Hepatocyte (in vitro differentiated cells): ENCODE measurements at regions not wholly inside any gene's neighbourhood (a gene's known extent, or its start where the extent isn't known, plus 50 kb on each side); places are given as distances from the start of the nearest gene placed in this dataset.

Source experiments
- DNase-seq: peaks from one replicate; pipeline ENCODE4 v3.0.0-alpha.2; 2016; ENCODE audit warnings: low spot score
- H2AFZ ChIP-seq: fragments of 200-600 bp; sonication (generic); 2 replicates; pipeline ENCODE4 v1.6.0; 2016; ENCODE audit warnings: antibody characterized with exemption, mild to moderate bottlenecking
- H3K27ac ChIP-seq: fragments of 200-600 bp; sonication (generic); 2 replicates; pipeline ENCODE4 v1.5.1; 2016; ENCODE audit warnings: mild to moderate bottlenecking
- H3K27me3 ChIP-seq: fragments of 200-600 bp; sonication (generic); 2 replicates; pipeline ENCODE4 v1.6.1; 2016
- H3K36me3 ChIP-seq: fragments of 200-600 bp; sonication (generic); replicated peaks from 2 replicates; pipeline ENCODE4 v1.5.1; 2016; ENCODE audit warnings: low read depth; ENCODE audit not compliant: insufficient read depth
- H3K4me1 ChIP-seq: fragments of 200-600 bp; sonication (generic); 2 replicates; pipeline ENCODE4 v1.5.1; 2016; ENCODE audit warnings: mild to moderate bottlenecking, moderate library complexity; ENCODE audit not compliant: insufficient read depth
- H3K4me2 ChIP-seq: fragments of 200-600 bp; sonication (generic); 2 replicates; pipeline ENCODE4 v1.6.0; 2016
- H3K4me3 ChIP-seq: fragments of 200-600 bp; sonication (generic); 2 replicates; pipeline ENCODE4 v1.5.1; 2016; ENCODE audit warnings: mild to moderate bottlenecking
- H3K79me2 ChIP-seq: fragments of 200-600 bp; sonication (generic); 2 replicates; pipeline ENCODE4 v1.6.0; 2017; ENCODE audit warnings: mild to moderate bottlenecking
- H3K9me2 ChIP-seq: fragments of 200-600 bp; sonication (generic); replicated peaks from 2 replicates; pipeline ENCODE4 v1.6.0; 2017; ENCODE audit warnings: mild to moderate bottlenecking; ENCODE audit not compliant: insufficient read depth
- H3K9me3 ChIP-seq: fragments of 200-600 bp; sonication (generic); 2 replicates; pipeline ENCODE4 v1.5.1; 2016; ENCODE audit warnings: low read depth, mild to moderate bottlenecking
- H4K20me1 ChIP-seq: fragments of 200-600 bp; sonication (generic); 2 replicates; pipeline ENCODE4 v1.6.0; 2016; ENCODE audit warnings: mild to moderate bottlenecking; ENCODE audit not compliant: insufficient read depth, poor library complexity, severe bottlenecking
- CTCF ChIP-seq: fragments of 200-600 bp; sonication (generic); IDR thresholded peaks from 2 replicates; pipeline ENCODE4 v1.5.1; 2016; ENCODE audit warnings: antibody characterized with exemption, mild to moderate bottlenecking; ENCODE audit not compliant: poor library complexity
- EZH2 ChIP-seq: fragments of 200-600 bp; sonication (generic); IDR thresholded peaks from 2 replicates; pipeline ENCODE4 v1.6.1; 2016; ENCODE audit warnings: antibody characterized with exemption, mild to moderate bottlenecking, borderline replicate concordance
- EZH2phosphoT487 ChIP-seq: fragments of 200-600 bp; sonication (generic); IDR thresholded peaks from one replicate; pipeline ENCODE4 v1.6.1; 2018; ENCODE audit warnings: antibody characterized with exemption, mild to moderate bottlenecking, low read depth, moderate library complexity; ENCODE audit not compliant: unreplicated experiment, severe bottlenecking
- WGBS: methylation state at CpG from one replicate; pipeline ENCODE4 v1.1.6; 2016; ENCODE audit warnings: low lambda C conversion rate; ENCODE audit errors: missing lambda C conversion rate; 5-methylcytosine and 5-hydroxymethylcytosine counted together

- Histone ChIP-seq H3K9me2 (no peaks in the 10 kb centered on the region), H3K79me2 (no peaks in the 10 kb centered on the region), H3K36me3 (no peaks in the 10 kb centered on the region), H3K4me1 (no peaks in the 10 kb centered on the region), H3K4me2 (no peak overlapping the region), H2AFZ (no peak overlapping the region), H3K4me3 (no peak overlapping the region), H3K27ac (no peak overlapping the region), H3K27me3 (no peaks in the 10 kb centered on the region), H4K20me1 (no peaks in the 10 kb centered on the region), H3K9me3 (no peaks in the 10 kb centered on the region)
- no peak for TF ChIP-seq EZH2phosphoT487
- TF ChIP-seq EZH2, result no peak
- TF ChIP-seq CTCF, result no peak
- WGBS, result 89% methylated on average over 3 of the region's 3 CpGs
- no peak for DNase-seq
Measured at GRCh38 chr5:176186107-176186506, 52.1 kb upstream of the SIMC1 start.

DNA sequence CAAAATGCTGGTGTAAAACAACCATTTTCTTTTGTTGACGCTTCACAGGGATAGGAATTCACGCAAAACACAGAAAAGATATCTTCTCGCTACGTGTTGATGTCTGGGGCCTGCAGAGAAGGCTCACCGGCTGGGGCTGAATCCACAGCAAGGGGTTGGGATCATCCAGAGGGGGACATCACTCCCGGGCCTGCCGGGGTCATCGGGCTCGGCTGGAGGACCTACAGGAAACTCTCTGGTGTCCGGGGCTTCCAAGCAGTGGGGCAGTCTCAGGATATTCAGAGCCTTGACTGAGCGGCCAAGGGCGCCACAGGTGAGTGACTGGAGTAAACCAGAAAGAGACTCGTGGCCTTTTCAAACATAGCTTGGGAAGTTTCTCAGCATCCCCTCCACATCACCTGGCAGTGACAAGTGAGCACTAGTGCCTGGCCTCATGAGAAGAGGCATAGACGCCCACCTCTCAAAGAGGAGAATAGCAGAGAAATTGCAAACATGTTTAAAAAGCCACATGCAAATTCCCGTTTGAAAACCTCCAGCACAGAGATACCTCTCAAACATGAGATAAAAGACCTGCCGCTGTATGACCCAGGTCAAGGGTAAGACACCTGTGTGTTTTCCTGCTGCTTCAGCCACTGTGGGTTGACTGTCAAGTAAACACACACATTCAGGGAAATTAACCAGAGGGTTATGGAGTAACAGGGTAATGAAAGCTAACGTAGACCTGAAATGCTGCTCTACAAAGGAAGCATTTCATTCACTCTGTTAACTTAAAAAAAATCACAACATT is 50.8 kb upstream of the SIMC1 start:
- no peaks in the 10 kb centered on the region for H3K9me2 ChIP-seq
- H3K36me3 ChIP-seq, result no peaks in the 10 kb centered on the region
- DNase-seq, result no peak
- H3K79me2 ChIP-seq, result no peaks in the 10 kb centered on the region
- H3K27me3 ChIP-seq, result no peaks in the 10 kb centered on the region
- H3K9me3 ChIP-seq, result no peaks in the 10 kb centered on the region
- 67% methylated on average over 17 of the region's 17 CpGs for WGBS
- no peak overlapping the region for H3K4me3 ChIP-seq
- no peaks in the 10 kb centered on the region for H4K20me1 ChIP-seq
- H3K27ac ChIP-seq, result no peak overlapping the region
- no peak overlapping the region for H2AFZ ChIP-seq
- no peak overlapping the region for H3K4me2 ChIP-seq
- no peaks in the 10 kb centered on the region for H3K4me1 ChIP-seq
- TF ChIP-seq EZH2 (no peak), CTCF (no peak), EZH2phosphoT487 (no peak)

- Histone ChIP-seq H4K20me1 (no peaks in the 10 kb centered on the region), H3K9me3 (no peaks in the 10 kb centered on the region), H2AFZ (no peak overlapping the region), H3K79me2 (no peaks in the 10 kb centered on the region), H3K36me3 (no peaks in the 10 kb centered on the region), H3K9me2 (no peaks in the 10 kb centered on the region), H3K4me2 (no peak overlapping the region), H3K27me3 (no peaks in the 10 kb centered on the region), H3K27ac (no peak overlapping the region), H3K4me3 (no peak overlapping the region), H3K4me1 (no peaks in the 10 kb centered on the region)
- whole genome bisulfite sequencing, result 93% methylated on average over 7 of the region's 7 CpGs
- no peak for TF ChIP-seq CTCF
- no peak for TF ChIP-seq EZH2phosphoT487
- TF ChIP-seq EZH2, result no peak
- DNase-seq, result no peak
Measured at GRCh38 chr5:176188085-176188484, 50.1 kb upstream of the SIMC1 start.
